Tibial artery (tissue), 4 donors: ENCODE measurements at regions not wholly inside any gene's neighbourhood (a gene's known extent, or its start where the extent isn't known, plus 50 kb on each side); places are given as distances from the start of the nearest gene placed in this dataset.

ENCODE experiments used
- DNase-seq, 2 donors: peaks; one replicate each; pipeline ENCODE4 v3.0.0-alpha.2; 2019
- H3K27ac ChIP-seq, 2 donors: fragments of 200-600 bp; sonication (generic) in 1 of 2; 1 replicate in 1 of 2; 2 replicates in 1 of 2; pipeline ENCODE4 v1.5.1; 2018 to 2019; ENCODE audit warnings: mild to moderate bottlenecking in 1 of 2
- H3K27me3 ChIP-seq, 2 donors: fragments of 200-600 bp; sonication (generic) in 1 of 2; one replicate each; pipeline versions ENCODE4 v1.5.1 to v1.6.0; 2016 to 2019
- H3K36me3 ChIP-seq, 3 donors: fragments of 200-600 bp; sonication (generic) in 2 of 3; one replicate each; pipeline ENCODE4 v1.5.1; 2016 to 2019; ENCODE audit warnings: mild to moderate bottlenecking in 2 of 3
- H3K4me1 ChIP-seq, 4 donors: fragments of 200-600 bp; sonication (generic) in 2 of 4; 1 replicate in 3 of 4; 2 replicates in 1 of 4; pipeline ENCODE4 v1.5.1; 2016 to 2019
- H3K4me3 ChIP-seq, 2 donors: fragments of 200-600 bp; sonication (generic) in 1 of 2; 1 replicate in 1 of 2; 2 replicates in 1 of 2; pipeline ENCODE4 v1.5.1; 2018 to 2019; ENCODE audit warnings: mild to moderate bottlenecking in 2 of 2
- H3K9me3 ChIP-seq, 3 donors: fragments of 200-600 bp; sonication (generic) in 1 of 3; one replicate each; pipeline ENCODE4 v1.5.1; 2016 to 2019
- CTCF ChIP-seq, 2 experiments: fragments of 200-600 bp in 1 of 2; fragments of 450-650 bp in 1 of 2; IDR thresholded peaks; one replicate each; pipeline ENCODE4 v1.5.1; 2017 to 2019; ENCODE audit warnings: antibody characterized with exemption in 2 of 2, mild to moderate bottlenecking in 1 of 2, moderate library complexity in 1 of 2
- intact Hi-C: fragments of 100-400 bp; cut with DNase I; formaldehyde crosslinking; loops from one replicate; pipeline ENCODE4 v1.15.0; 2023; ENCODE audit warnings: low total_unique reads

DNA sequence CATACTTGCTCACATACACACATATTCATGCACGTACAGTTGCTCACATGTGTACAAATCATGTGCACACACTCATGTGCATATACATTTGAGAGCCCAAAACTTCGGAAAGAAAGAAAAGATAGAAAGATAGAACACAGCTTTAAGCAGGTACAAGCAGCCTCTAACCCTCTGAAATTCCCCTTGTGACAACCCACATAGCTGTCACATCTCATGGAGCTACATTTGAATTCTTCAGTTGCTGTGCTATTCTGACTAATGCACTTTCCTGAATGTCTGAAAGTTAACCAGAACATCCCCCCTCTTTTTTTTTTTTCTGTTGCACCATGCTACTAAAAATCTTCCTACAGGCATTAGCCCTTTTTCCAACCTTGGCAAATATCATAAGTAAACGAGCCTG lies 51.9 kb upstream of the KCNA5 start:
- intact Hi-C loops = no loop called here
- Histone ChIP-seq H3K36me3 (no peaks in the 10 kb centered on the region), H3K4me1 (no peaks in the 10 kb centered on the region), H3K9me3 (no peaks in the 10 kb centered on the region), H3K4me3 (no peak overlapping the region), H3K27me3 (peaks cover 0 to 28% of the 10 kb centered on the region in 2 donors), H3K27ac (no peak overlapping the region)
- TF ChIP-seq CTCF (IDR thresholded peaks at IDR 0.05) = no peak
- DNase-seq = no peak

DNA sequence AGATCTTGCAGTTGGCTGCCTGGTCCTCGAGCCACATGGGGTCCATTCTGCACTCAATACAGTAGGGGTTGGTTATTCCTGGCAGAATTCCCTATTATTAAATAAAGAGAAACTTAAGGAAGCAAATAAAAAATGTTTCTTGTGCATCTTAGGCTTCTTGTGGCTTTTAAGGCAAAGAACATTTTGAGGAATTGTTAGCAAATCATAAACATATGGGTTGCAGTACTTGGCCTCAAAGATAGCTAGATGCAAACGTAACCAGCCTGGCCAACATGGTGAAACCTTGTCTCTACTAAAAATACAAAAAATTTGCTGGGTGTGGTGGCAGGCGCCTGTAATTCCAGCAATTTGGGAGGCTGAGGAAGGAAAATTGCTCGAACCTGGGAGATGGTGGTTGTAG lies 50.8 kb upstream of the KCNA5 start:
- Histone ChIP-seq H3K36me3 (no peaks in the 10 kb centered on the region), H3K9me3 (no peaks in the 10 kb centered on the region), H3K27me3 (peaks cover 0 to 17% of the 10 kb centered on the region in 2 donors), H3K27ac (no peak overlapping the region), H3K4me1 (peaks cover 0 to 8% (median 6%) of the 10 kb centered on the region in 4 donors), H3K4me3 (no peak overlapping the region)
- intact Hi-C loops = no loop called here
- no peak for TF ChIP-seq CTCF (IDR thresholded peaks at IDR 0.05)
- no peak for DNase-seq
